ENCODE measurements at regions not wholly inside any gene's neighbourhood (a gene's known extent, or its start where the extent isn't known, plus 50 kb on each side); places are given as distances from the start of the nearest gene placed in this dataset.

DNA sequence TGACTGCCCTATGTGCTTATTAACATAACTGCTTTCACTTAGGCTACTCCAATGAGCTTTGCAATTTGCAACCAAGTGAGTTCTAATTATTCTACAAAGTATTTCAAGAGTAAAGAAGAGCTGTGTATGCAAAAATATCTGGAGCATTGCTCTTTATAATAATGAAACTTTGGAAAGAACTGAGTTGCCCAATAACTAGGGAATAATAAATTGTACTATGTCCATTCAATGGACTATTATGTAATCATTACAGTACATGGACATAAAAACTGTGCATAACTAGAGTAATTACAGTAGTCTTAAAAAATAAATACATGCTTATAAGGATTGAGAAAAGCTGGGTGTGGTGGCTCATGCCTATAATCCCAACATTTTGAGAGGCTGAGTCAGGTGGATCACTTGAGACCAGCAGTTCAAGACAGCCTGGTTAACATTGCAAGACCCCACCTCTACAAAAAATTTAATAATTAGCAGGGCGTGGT lies 70.3 kb upstream of the JAK1 start:
- TF ChIP-seq POLR2AphosphoS5 (IDR thresholded peaks at IDR 0.05; ENCODE audit: low read depth, low read length) (no peak), POLR2A (IDR thresholded peaks at IDR 0.05; ENCODE audit: low read depth, low read length) (no peak)
